GM12892 (cell line): ENCODE measurements at regions not wholly inside any gene's neighbourhood (a gene's known extent, or its start where the extent isn't known, plus 50 kb on each side); places are given as distances from the start of the nearest gene placed in this dataset.

Experiments
- POLR2A ChIP-seq: IDR thresholded peaks from 2 replicates; pipeline ENCODE4 v1.6.1; 2011; ENCODE audit warnings: low read depth, low read length, control low read depth
- POLR2AphosphoS5 ChIP-seq: IDR thresholded peaks from 2 replicates; pipeline ENCODE4 v1.6.1; 2011; ENCODE audit warnings: low read depth, low read length, control low read depth

GRCh38 chr1:93784538-93784937, 94.5 kb downstream of the DNTTIP2 start:
- TF ChIP-seq POLR2A (no peak), POLR2AphosphoS5 (no peak)
